ENCODE measurements at regions not wholly inside any gene's neighbourhood (a gene's known extent, or its start where the extent isn't known, plus 50 kb on each side); places are given as distances from the start of the nearest gene placed in this dataset.

- no peaks in the 10 kb centered on the region for H3K79me1 ChIP-seq (ENCODE audit: low read depth, low read length)
- no peak overlapping the region for H3K4me2 ChIP-seq (ENCODE audit: insufficient read depth, low read length, poor library complexity, severe bottlenecking)
- H3K23ac ChIP-seq (ENCODE audit: low read depth, low read length, poor library complexity) = no peak overlapping the region
- no peak for DNase-seq (ENCODE audit: low spot score)
- no peak overlapping the region for H3K18ac ChIP-seq (ENCODE audit: low read length)
- H2BK120ac ChIP-seq (ENCODE audit: low read depth, low read length) = no peak overlapping the region
- H2AFZ ChIP-seq (ENCODE audit: low read length) = no peak overlapping the region
- H2BK15ac ChIP-seq (ENCODE audit: low read length) = no peak overlapping the region
- H4K8ac ChIP-seq (ENCODE audit: low read depth, low read length) = no peak overlapping the region
- no peak overlapping the region for H2AK5ac ChIP-seq (ENCODE audit: low read depth, low read length)
- H3K36me3 ChIP-seq (replicated peaks in 1 of 2; ENCODE audit: control insufficient read depth in 2 of 2, insufficient read depth in 2 of 2, low read length in 2 of 2) = no peaks in the 10 kb centered on the region
- no peak overlapping the region for H3K14ac ChIP-seq (ENCODE audit: low read length)
- H3K27me3 ChIP-seq (ENCODE audit: control insufficient read depth in 3 of 3, insufficient read depth in 3 of 3, low read depth in 1 of 3, low read length in 3 of 3) = no peaks in the 10 kb centered on the region
- no peaks in the 10 kb centered on the region for H3K9me3 ChIP-seq (replicated peaks in 1 of 2; ENCODE audit: control insufficient read depth in 2 of 2, insufficient read depth in 1 of 2, low read depth in 1 of 2, low read length in 2 of 2)
- H3K9ac ChIP-seq (ENCODE audit: low read depth, low read length, poor library complexity) = no peak overlapping the region
- H2BK12ac ChIP-seq (ENCODE audit: low read length) = no peak overlapping the region
- no peak overlapping the region for H2BK5ac ChIP-seq (ENCODE audit: low read length)
- WGBS, 2 donors (ENCODE audit: extremely low coverage in 2 of 2, insufficient read length in 2 of 2, insufficient replicate concordance in 1 of 2) = no CpG with 5 or more reads among the region's 2 CpGs
- H3K4ac ChIP-seq (ENCODE audit: low read length) = no peak overlapping the region
- H3K4me1 ChIP-seq (ENCODE audit: control insufficient read depth in 2 of 2, insufficient read depth in 1 of 2, low read depth in 1 of 2, low read length in 2 of 2) = peaks cover 4 to 11% of the 10 kb centered on the region in 2 donors
- H4K91ac ChIP-seq (ENCODE audit: low read depth, low read length, poor library complexity) = no peak overlapping the region
- no peak overlapping the region for H3K4me3 ChIP-seq (ENCODE audit: low read length in 2 of 2)
- H3K27ac ChIP-seq (replicated peaks; ENCODE audit: low read length) = no peak overlapping the region
Observed at GRCh38 chr3:117479095-117479494, 769.5 kb downstream of the TUSC7 start.

- no peak overlapping the region for H3K27ac ChIP-seq (replicated peaks; ENCODE audit: low read length)
- no peaks in the 10 kb centered on the region for H3K36me3 ChIP-seq (replicated peaks in 1 of 2; ENCODE audit: control insufficient read depth in 2 of 2, insufficient read depth in 2 of 2, low read length in 2 of 2)
- peak overlapping the region; percentile 47 for H2AFZ ChIP-seq (ENCODE audit: low read length)
- H3K9ac ChIP-seq (ENCODE audit: low read depth, low read length, poor library complexity) = no peak overlapping the region
- H2BK120ac ChIP-seq (ENCODE audit: low read depth, low read length) = no peak overlapping the region
- H2AK5ac ChIP-seq (ENCODE audit: low read depth, low read length) = no peak overlapping the region
- no peaks in the 10 kb centered on the region for H3K9me3 ChIP-seq (replicated peaks in 1 of 2; ENCODE audit: control insufficient read depth in 2 of 2, insufficient read depth in 1 of 2, low read depth in 1 of 2, low read length in 2 of 2)
- no peaks in the 10 kb centered on the region for H3K79me1 ChIP-seq (ENCODE audit: low read depth, low read length)
- H4K8ac ChIP-seq (ENCODE audit: low read depth, low read length) = no peak overlapping the region
- H3K23ac ChIP-seq (ENCODE audit: low read depth, low read length, poor library complexity) = no peak overlapping the region
- no peak overlapping the region for H3K4ac ChIP-seq (ENCODE audit: low read length)
- no peak overlapping the region for H3K4me2 ChIP-seq (ENCODE audit: insufficient read depth, low read length, poor library complexity, severe bottlenecking)
- H3K14ac ChIP-seq (ENCODE audit: low read length) = no peak overlapping the region
- no peak overlapping the region for H3K4me3 ChIP-seq (ENCODE audit: low read length in 2 of 2)
- H2BK15ac ChIP-seq (ENCODE audit: low read length) = no peak overlapping the region
- WGBS, 2 donors (ENCODE audit: extremely low coverage in 2 of 2, insufficient read length in 2 of 2, insufficient replicate concordance in 1 of 2) = no CpG with 5 or more reads among the region's 3 CpGs
- H4K91ac ChIP-seq (ENCODE audit: low read depth, low read length, poor library complexity) = no peak overlapping the region
- no peak overlapping the region for H2BK5ac ChIP-seq (ENCODE audit: low read length)
- H3K27me3 ChIP-seq (ENCODE audit: control insufficient read depth in 3 of 3, insufficient read depth in 3 of 3, low read depth in 1 of 3, low read length in 3 of 3) = no peaks in the 10 kb centered on the region
- H3K18ac ChIP-seq (ENCODE audit: low read length) = peak overlapping the region; percentile 48
- H3K4me1 ChIP-seq (ENCODE audit: control insufficient read depth in 2 of 2, insufficient read depth in 1 of 2, low read depth in 1 of 2, low read length in 2 of 2) = peaks cover 4 to 7% of the 10 kb centered on the region in 2 donors
- DNase-seq (ENCODE audit: low spot score) = no peak
- no peak overlapping the region for H2BK12ac ChIP-seq (ENCODE audit: low read length)
Observed at GRCh38 chr3:117480525-117480924, 770.9 kb downstream of the TUSC7 start.

GRCh38 chr3:117480972-117481371, 771.4 kb downstream of the TUSC7 start:
- Histone ChIP-seq H2AK5ac (ENCODE audit: low read depth, low read length) (no peak overlapping the region), H2BK12ac (ENCODE audit: low read length) (no peak overlapping the region), H2BK15ac (ENCODE audit: low read length) (no peak overlapping the region), H4K8ac (ENCODE audit: low read depth, low read length) (no peak overlapping the region), H4K91ac (ENCODE audit: low read depth, low read length, poor library complexity) (no peak overlapping the region), H3K4me2 (ENCODE audit: insufficient read depth, low read length, poor library complexity, severe bottlenecking) (no peak overlapping the region), H3K4me1 (ENCODE audit: control insufficient read depth in 2 of 2, insufficient read depth in 1 of 2, low read depth in 1 of 2, low read length in 2 of 2) (peaks cover 4 to 7% of the 10 kb centered on the region in 2 donors), H3K79me1 (ENCODE audit: low read depth, low read length) (no peaks in the 10 kb centered on the region), H3K9ac (ENCODE audit: low read depth, low read length, poor library complexity) (no peak overlapping the region), H2BK5ac (ENCODE audit: low read length) (no peak overlapping the region), H3K4ac (ENCODE audit: low read length) (no peak overlapping the region), H3K23ac (ENCODE audit: low read depth, low read length, poor library complexity) (no peak overlapping the region), H3K14ac (ENCODE audit: low read length) (no peak overlapping the region), H3K36me3 (replicated peaks in 1 of 2; ENCODE audit: control insufficient read depth in 2 of 2, insufficient read depth in 2 of 2, low read length in 2 of 2) (no peaks in the 10 kb centered on the region), H3K4me3 (ENCODE audit: low read length in 2 of 2) (no peak overlapping the region), H2AFZ (ENCODE audit: low read length) (peak overlapping the region; percentile 47), H3K27me3 (ENCODE audit: control insufficient read depth in 3 of 3, insufficient read depth in 3 of 3, low read depth in 1 of 3, low read length in 3 of 3) (no peaks in the 10 kb centered on the region), H3K27ac (replicated peaks; ENCODE audit: low read length) (no peak overlapping the region), H2BK120ac (ENCODE audit: low read depth, low read length) (no peak overlapping the region), H3K18ac (ENCODE audit: low read length) (no peak overlapping the region), H3K9me3 (replicated peaks in 1 of 2; ENCODE audit: control insufficient read depth in 2 of 2, insufficient read depth in 1 of 2, low read depth in 1 of 2, low read length in 2 of 2) (no peaks in the 10 kb centered on the region)
- no peak for DNase-seq (ENCODE audit: low spot score)
- no CpG with 5 or more reads among the region's 1 CpG for WGBS, 2 donors (ENCODE audit: extremely low coverage in 2 of 2, insufficient read length in 2 of 2, insufficient replicate concordance in 1 of 2)

- WGBS, 2 donors (ENCODE audit: extremely low coverage in 2 of 2, insufficient read length in 2 of 2, insufficient replicate concordance in 1 of 2) = no CpG with 5 or more reads among the region's 4 CpGs
- H4K91ac ChIP-seq (ENCODE audit: low read depth, low read length, poor library complexity) = no peak overlapping the region
- no peak overlapping the region for H3K27ac ChIP-seq (replicated peaks; ENCODE audit: low read length)
Observed at GRCh38 chr3:117483839-117484238, 774.3 kb downstream of the TUSC7 start.

More at GRCh38 chr3:117483839-117484238, 774.3 kb downstream of the TUSC7 start:
- Histone ChIP-seq H2AK5ac (ENCODE audit: low read depth, low read length) (no peak overlapping the region), H3K9ac (ENCODE audit: low read depth, low read length, poor library complexity) (no peak overlapping the region), H2BK5ac (ENCODE audit: low read length) (no peak overlapping the region), H2AFZ (ENCODE audit: low read length) (no peak overlapping the region), H3K9me3 (replicated peaks in 1 of 2; ENCODE audit: control insufficient read depth in 2 of 2, insufficient read depth in 1 of 2, low read depth in 1 of 2, low read length in 2 of 2) (no peaks in the 10 kb centered on the region), H3K23ac (ENCODE audit: low read depth, low read length, poor library complexity) (no peak overlapping the region), H3K4me1 (ENCODE audit: control insufficient read depth in 2 of 2, insufficient read depth in 1 of 2, low read depth in 1 of 2, low read length in 2 of 2) (peaks cover 9 to 11% of the 10 kb centered on the region in 2 donors), H2BK120ac (ENCODE audit: low read depth, low read length) (no peak overlapping the region), H3K4ac (ENCODE audit: low read length) (no peak overlapping the region), H2BK12ac (ENCODE audit: low read length) (no peak overlapping the region), H3K36me3 (replicated peaks in 1 of 2; ENCODE audit: control insufficient read depth in 2 of 2, insufficient read depth in 2 of 2, low read length in 2 of 2) (no peaks in the 10 kb centered on the region), H4K8ac (ENCODE audit: low read depth, low read length) (no peak overlapping the region), H3K79me1 (ENCODE audit: low read depth, low read length) (no peaks in the 10 kb centered on the region), H3K14ac (ENCODE audit: low read length) (no peak overlapping the region), H3K4me2 (ENCODE audit: insufficient read depth, low read length, poor library complexity, severe bottlenecking) (no peak overlapping the region), H3K27me3 (ENCODE audit: control insufficient read depth in 3 of 3, insufficient read depth in 3 of 3, low read depth in 1 of 3, low read length in 3 of 3) (no peaks in the 10 kb centered on the region), H3K18ac (ENCODE audit: low read length) (peak overlapping the region; percentile 35), H2BK15ac (ENCODE audit: low read length) (no peak overlapping the region), H3K4me3 (ENCODE audit: low read length in 2 of 2) (no peak overlapping the region)
- DNase-seq (ENCODE audit: low spot score) = no peak

Measured in neuronal stem cell (in vitro differentiated cells).